PC-9 (cell line): ENCODE measurements at regions not wholly inside any gene's neighbourhood (a gene's known extent, or its start where the extent isn't known, plus 50 kb on each side); places are given as distances from the start of the nearest gene placed in this dataset.

Experiments used
- BruUV-seq: library from RNA; stranded (reverse); fragments of 400-500 nt; replicated peaks from 2 replicates; lab custom pipeline; 2021; lab: Mats Ljungman, UMichigan
- CTCF ChIA-PET: fragments of 300-600 bp; sonication (Branson Sonifier 250); formaldehyde crosslinking; loops from one replicate; lab custom pipeline; 2022; ENCODE audit warnings: antibody characterized with exemption; lab: Charles Lee
- POLR2A ChIA-PET: fragments of 300-600 bp; sonication (Branson Sonifier 250); formaldehyde crosslinking; loops from one replicate; lab custom pipeline; 2022; ENCODE audit warnings: antibody characterized with exemption; ENCODE audit not compliant: unreplicated experiment; lab: Charles Lee
- DNase-seq, 2 experiments: peaks; one replicate each; pipeline versions ENCODE4 v3.0.0 to v3.0.0-alpha.2; 2015 to 2022; ENCODE audit warnings: mixed read lengths in 1 of 2
- H2AFZ ChIP-seq: fragments of 200-600 bp; sonication (generic); 2 replicates; pipeline ENCODE4 v1.8.1; 2017; ENCODE audit warnings: antibody characterized with exemption
- H3F3A ChIP-seq: fragments of 200-600 bp; sonication (generic); 2 replicates; pipeline ENCODE4 v1.8.1; 2017; ENCODE audit warnings: antibody characterized with exemption, mild to moderate bottlenecking, low read depth; ENCODE audit not compliant: insufficient read depth
- H3K27ac ChIP-seq: fragments of 200-600 bp; sonication (generic); 2 replicates; pipeline ENCODE4 v1.6.1; 2016; ENCODE audit warnings: mixed run types
- H3K27me3 ChIP-seq: fragments of 200-600 bp; sonication (generic); 2 replicates; pipeline ENCODE4 v1.6.1; 2016; ENCODE audit warnings: low read depth, mixed run types; ENCODE audit not compliant: insufficient read depth
- H3K36me3 ChIP-seq: fragments of 200-600 bp; sonication (generic); 2 replicates; pipeline ENCODE4 v1.6.1; 2016; ENCODE audit warnings: low read depth, mixed run types
- H3K4me1 ChIP-seq: fragments of 200-600 bp; sonication (generic); replicated peaks from 2 replicates; pipeline ENCODE4 v1.6.1; 2016; ENCODE audit warnings: mixed run types; ENCODE audit not compliant: insufficient read depth
- H3K4me2 ChIP-seq: fragments of 200-600 bp; sonication (generic); 2 replicates; pipeline ENCODE4 v1.6.1; 2017; ENCODE audit warnings: mixed run types
- H3K4me3 ChIP-seq: fragments of 200-600 bp; sonication (generic); 2 replicates; pipeline ENCODE4 v1.6.1; 2016; ENCODE audit warnings: mixed run types
- H3K79me2 ChIP-seq: fragments of 200-600 bp; sonication (generic); 2 replicates; pipeline ENCODE4 v1.6.1; 2017; ENCODE audit warnings: low read depth, mixed run types
- H3K9me2 ChIP-seq: fragments of 200-600 bp; sonication (generic); 2 replicates; pipeline ENCODE4 v1.8.1; 2017; ENCODE audit warnings: mild to moderate bottlenecking; ENCODE audit not compliant: insufficient read depth
- H3K9me3 ChIP-seq: fragments of 200-600 bp; sonication (generic); 2 replicates; pipeline ENCODE4 v1.8.1; 2016; ENCODE audit warnings: low read depth; ENCODE audit not compliant: insufficient read depth
- H4K20me1 ChIP-seq: fragments of 200-600 bp; sonication (generic); 2 replicates; pipeline ENCODE4 v1.8.1; 2017; ENCODE audit not compliant: insufficient read depth
- EZH2 ChIP-seq: fragments of 200-600 bp; sonication (generic); IDR thresholded peaks from 2 replicates; pipeline ENCODE4 v1.8.0; 2017; ENCODE audit warnings: antibody characterized with exemption, low read depth
- intact Hi-C: fragments of 100-400 bp; cut with micrococcal nuclease; formaldehyde crosslinking; loops from one replicate; pipeline ENCODE4 v1.10.0; 2022; ENCODE audit not compliant: unreplicated experiment
- TF ChIP-seq, protein P1 (sequence below): fragments of 200-600 bp; sonication (generic); conservative IDR thresholded peaks from 2 replicates; pipeline ENCODE4 v1.6.1; 2017; ENCODE audit warnings: mixed run types, antibody characterized with exemption, mild to moderate bottlenecking, moderate library complexity

DNA sequence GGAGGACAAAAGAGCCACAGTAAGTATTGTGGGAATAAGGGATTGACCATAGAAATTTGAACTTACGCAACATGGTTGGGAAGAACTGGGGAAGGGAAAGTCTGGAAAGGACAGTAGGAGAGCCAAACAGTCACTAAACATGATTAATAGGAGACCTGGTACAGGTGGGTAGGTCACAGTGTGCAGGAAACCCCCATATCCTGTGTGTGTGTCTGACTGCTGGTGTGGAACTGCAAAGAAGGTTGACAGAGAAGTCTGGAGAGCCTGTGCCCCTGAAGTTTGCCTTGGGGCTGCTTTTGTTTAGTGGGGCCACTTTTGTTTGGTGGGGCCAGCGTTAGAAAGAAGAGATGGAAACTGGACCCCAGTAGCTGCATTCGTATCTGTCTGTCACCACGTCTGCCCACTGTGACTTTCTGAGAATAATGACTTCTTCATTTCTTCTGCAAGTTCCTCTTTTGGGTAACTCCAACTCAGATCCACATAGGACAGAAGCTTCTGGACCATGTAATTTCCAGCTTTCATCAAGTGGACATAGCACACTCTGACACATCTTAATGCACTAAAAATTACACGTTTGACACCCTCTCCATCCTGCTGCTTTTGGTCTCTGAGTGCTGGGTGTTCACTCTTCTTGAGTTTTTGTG, 126.8 kb upstream of the RAG2 start:
- H3F3A ChIP-seq, result no peaks in the 10 kb centered on the region
- H3K79me2 ChIP-seq, result no peaks in the 10 kb centered on the region
- H3K27me3 ChIP-seq, result peaks cover 40% of the 10 kb centered on the region; the same call in 1 of the 2 replicates
- H3K9me2 ChIP-seq, result no peaks in the 10 kb centered on the region
- H3K4me1 ChIP-seq, result no peaks in the 10 kb centered on the region
- intact Hi-C loops, result no loop called here
- no peaks in the 10 kb centered on the region for H4K20me1 ChIP-seq
- H3K9me3 ChIP-seq, result no peaks in the 10 kb centered on the region
- POLR2A ChIA-PET, result no interaction called here
- BruUV-seq, result no TSS peak
- no peak for TF ChIP-seq EZH2
- TF ChIP-seq, protein P1, sequence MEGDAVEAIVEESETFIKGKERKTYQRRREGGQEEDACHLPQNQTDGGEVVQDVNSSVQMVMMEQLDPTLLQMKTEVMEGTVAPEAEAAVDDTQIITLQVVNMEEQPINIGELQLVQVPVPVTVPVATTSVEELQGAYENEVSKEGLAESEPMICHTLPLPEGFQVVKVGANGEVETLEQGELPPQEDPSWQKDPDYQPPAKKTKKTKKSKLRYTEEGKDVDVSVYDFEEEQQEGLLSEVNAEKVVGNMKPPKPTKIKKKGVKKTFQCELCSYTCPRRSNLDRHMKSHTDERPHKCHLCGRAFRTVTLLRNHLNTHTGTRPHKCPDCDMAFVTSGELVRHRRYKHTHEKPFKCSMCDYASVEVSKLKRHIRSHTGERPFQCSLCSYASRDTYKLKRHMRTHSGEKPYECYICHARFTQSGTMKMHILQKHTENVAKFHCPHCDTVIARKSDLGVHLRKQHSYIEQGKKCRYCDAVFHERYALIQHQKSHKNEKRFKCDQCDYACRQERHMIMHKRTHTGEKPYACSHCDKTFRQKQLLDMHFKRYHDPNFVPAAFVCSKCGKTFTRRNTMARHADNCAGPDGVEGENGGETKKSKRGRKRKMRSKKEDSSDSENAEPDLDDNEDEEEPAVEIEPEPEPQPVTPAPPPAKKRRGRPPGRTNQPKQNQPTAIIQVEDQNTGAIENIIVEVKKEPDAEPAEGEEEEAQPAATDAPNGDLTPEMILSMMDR, result no peak
- DNase-seq, result no peak
- H3K36me3 ChIP-seq, result no peaks in the 10 kb centered on the region
- no peak overlapping the region for H3K27ac ChIP-seq
- no peak overlapping the region for H3K4me3 ChIP-seq
- no peak overlapping the region for H3K4me2 ChIP-seq
- no peak overlapping the region for H2AFZ ChIP-seq
- CTCF ChIA-PET, result no interaction called here

DNA sequence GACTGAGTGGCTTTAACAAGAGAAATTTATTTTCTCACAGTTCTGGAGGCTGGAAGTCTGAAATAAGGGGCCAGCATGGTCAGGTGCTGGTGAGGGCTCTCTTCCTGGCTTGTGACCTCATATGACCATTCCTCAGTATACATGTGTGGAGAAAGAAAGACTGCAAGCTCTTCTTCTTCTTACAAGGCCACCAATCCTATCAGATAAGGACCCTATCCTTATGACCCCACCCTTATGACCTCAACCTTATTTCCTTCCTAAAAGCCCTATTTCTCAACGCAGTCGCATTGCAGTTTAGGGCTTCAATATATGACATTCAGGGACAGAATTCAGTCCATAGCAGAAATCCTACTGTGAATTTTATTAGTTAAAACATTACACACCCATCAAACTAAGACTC, 124.4 kb upstream of the RAG2 start:
- Histone ChIP-seq H3K9me2 (no peaks in the 10 kb centered on the region), H3K36me3 (no peaks in the 10 kb centered on the region), H4K20me1 (no peaks in the 10 kb centered on the region), H3K27me3 (peaks cover 42% of the 10 kb centered on the region), H3K79me2 (no peaks in the 10 kb centered on the region), H3K4me1 (no peaks in the 10 kb centered on the region), H2AFZ (no peak overlapping the region), H3K27ac (no peak overlapping the region), H3K4me3 (no peak overlapping the region), H3K9me3 (no peaks in the 10 kb centered on the region), H3K4me2 (no peak overlapping the region), H3F3A (no peaks in the 10 kb centered on the region)
- ChIA-PET POLR2A (no interaction called here), CTCF (no interaction called here)
- no peak for DNase-seq
- BruUV-seq, result no TSS peak
- intact Hi-C loops, result no loop called here
- TF ChIP-seq, protein P1, result no peak
- TF ChIP-seq EZH2, result no peak

DNA sequence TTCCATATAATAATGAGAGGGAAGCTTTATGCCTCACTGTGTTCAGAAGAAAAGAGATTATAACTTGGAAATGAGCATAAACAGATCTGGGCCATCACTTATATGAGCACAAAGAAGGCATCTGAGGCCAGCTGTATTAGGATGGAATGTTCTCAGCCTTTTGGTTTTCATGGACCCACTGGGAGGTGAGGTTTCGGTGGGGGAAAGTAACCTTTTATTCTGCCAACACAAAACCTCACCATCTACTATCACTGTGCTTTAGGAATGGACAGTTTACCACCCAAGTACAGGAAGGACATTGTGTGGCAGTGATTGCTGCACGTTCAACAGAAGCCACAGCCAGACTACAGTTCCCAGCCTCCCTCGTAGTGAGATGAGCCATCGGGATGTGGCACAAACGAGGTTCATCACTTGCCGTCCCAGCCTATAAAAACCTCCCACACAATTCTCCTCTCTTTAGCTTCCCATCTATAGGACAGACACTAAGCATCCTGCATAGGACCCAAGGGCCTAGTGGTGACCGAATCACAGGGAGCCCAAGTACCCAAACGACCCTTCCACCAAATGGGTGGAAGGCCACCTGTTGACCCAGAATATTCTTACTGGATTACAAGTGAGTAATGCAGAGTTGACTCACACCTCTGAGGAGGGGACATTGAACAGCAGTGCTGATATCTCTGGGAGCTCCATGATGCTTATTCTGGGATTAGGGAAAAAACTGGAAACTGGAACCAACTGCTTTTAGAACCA, 121.5 kb upstream of the RAG2 start:
- H3K4me3 ChIP-seq, result no peak overlapping the region
- BruUV-seq, result no TSS peak
- POLR2A ChIA-PET, result no interaction called here

More for the DNA sequence above, 121.5 kb upstream of the RAG2 start:
- Histone ChIP-seq H3K9me3 (no peaks in the 10 kb centered on the region), H3K79me2 (no peaks in the 10 kb centered on the region), H3K27me3 (peaks cover 54% of the 10 kb centered on the region), H3K4me1 (no peaks in the 10 kb centered on the region), H4K20me1 (no peaks in the 10 kb centered on the region), H3K4me2 (no peak overlapping the region), H3K9me2 (no peaks in the 10 kb centered on the region), H3F3A (no peaks in the 10 kb centered on the region), H3K27ac (no peak overlapping the region), H2AFZ (no peak overlapping the region), H3K36me3 (no peaks in the 10 kb centered on the region)
- CTCF ChIA-PET, result no interaction called here
- TF ChIP-seq EZH2, result no peak
- TF ChIP-seq, protein P1, result no peak
- intact Hi-C loops, result no loop called here
- DNase-seq, result no peak
